Tibial nerve (tissue), 4 donors: ENCODE measurements at regions not wholly inside any gene's neighbourhood (a gene's known extent, or its start where the extent isn't known, plus 50 kb on each side); places are given as distances from the start of the nearest gene placed in this dataset. TPM values are rescaled to one million over a fixed set of nuclear protein-coding genes. Genes with fewer than 3 reads are reported as not detected.

Experiments
- DNase-seq, 2 donors: peaks; one replicate each; pipeline ENCODE4 v3.0.0-alpha.2; 2019; ENCODE audit warnings: low spot score in 2 of 2
- H3K27ac ChIP-seq, 4 donors: fragments of 200-600 bp; sonication (generic) in 3 of 4; one replicate each; pipeline ENCODE4 v1.5.1; 2017 to 2019; ENCODE audit warnings: mild to moderate bottlenecking in 1 of 4
- H3K27me3 ChIP-seq, 2 donors: fragments of 200-600 bp; sonication (generic) in 1 of 2; one replicate each; pipeline versions ENCODE4 v1.5.1 to v1.6.0; 2017 to 2019
- H3K36me3 ChIP-seq, 3 donors: fragments of 200-600 bp; sonication (generic); one replicate each; pipeline ENCODE4 v1.5.1; 2018 to 2019
- H3K4me1 ChIP-seq, 4 donors: fragments of 200-600 bp; sonication (generic) in 3 of 4; one replicate each; pipeline ENCODE4 v1.5.1; 2017 to 2019
- H3K4me3 ChIP-seq, 4 donors: fragments of 200-600 bp; sonication (generic) in 3 of 4; one replicate each; pipeline ENCODE4 v1.5.1; 2017 to 2019; ENCODE audit warnings: mild to moderate bottlenecking in 1 of 4, moderate library complexity in 1 of 4
- H3K9me3 ChIP-seq, 4 donors: fragments of 200-600 bp; sonication (generic) in 3 of 4; one replicate each; pipeline ENCODE4 v1.5.1; 2017 to 2019
- EP300 ChIP-seq, 2 donors: sonication (generic); formaldehyde crosslinking; IDR thresholded peaks; one replicate each; pipeline ENCODE4 v1.6.1; 2017; ENCODE audit warnings: antibody characterized with exemption in 2 of 2, mild to moderate bottlenecking in 1 of 2
- POLR2A ChIP-seq, 2 donors: fragments of 450-650 bp; IDR thresholded peaks; one replicate each; pipeline ENCODE4 v1.6.1; 2017; ENCODE audit warnings: antibody characterized with exemption in 2 of 2, mild to moderate bottlenecking in 2 of 2, moderate library complexity in 2 of 2
- WGBS, 2 donors: methylation state at CpG; one replicate each; pipeline ENCODE4 v1.1.5; 2018; 5-methylcytosine and 5-hydroxymethylcytosine counted together
- small RNA-seq: library from RNA; depleted of rRNA; stranded (forward); fragments of <200 nt; gene quantifications from one replicate; pipeline ENCODE3, GENCODE V24; 2016
- TF ChIP-seq, protein P1 (sequence below), 5 experiments: fragments of 200-600 bp in 3 of 5; fragments of 450-650 bp in 2 of 5; sonication (generic) in 3 of 5; IDR thresholded peaks; one replicate each; pipeline ENCODE4 v1.5.1; 2016 to 2019; ENCODE audit warnings: antibody characterized with exemption in 5 of 5, mild to moderate bottlenecking in 3 of 5, moderate library complexity in 2 of 5

DNA sequence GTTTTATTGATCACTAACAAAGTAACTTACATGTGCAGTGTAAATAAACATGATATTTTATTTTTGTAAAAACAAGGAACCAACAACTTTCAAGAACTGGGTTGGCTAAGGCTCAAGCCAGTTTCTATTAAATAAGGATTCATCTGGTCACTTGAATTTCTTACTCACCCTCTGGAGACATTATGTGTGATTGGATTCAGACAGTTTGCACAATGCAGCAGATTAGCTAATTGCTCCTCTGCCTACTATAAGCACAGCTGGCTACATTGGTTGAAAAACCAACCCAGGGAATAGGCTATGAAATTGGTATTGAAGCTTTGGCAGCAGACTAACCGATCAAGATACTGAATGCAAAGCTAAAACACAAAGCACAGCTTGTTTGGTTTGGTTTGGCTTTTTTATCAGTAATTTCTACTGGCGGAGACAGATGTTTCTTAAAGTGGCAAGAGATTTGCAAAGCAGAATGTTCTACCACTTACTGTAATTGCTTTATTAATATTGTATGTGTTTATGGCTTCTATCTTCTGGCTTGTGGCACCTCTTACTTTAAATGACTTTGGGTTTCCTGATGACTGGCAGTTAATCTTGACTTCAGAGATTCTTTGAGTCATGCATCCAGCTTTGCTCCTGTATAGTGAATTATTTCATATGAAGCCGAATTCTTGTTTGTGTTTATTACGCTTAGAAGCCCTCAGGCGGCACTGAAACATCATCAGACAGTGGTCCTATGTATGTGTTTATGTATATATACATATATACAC is 231.5 kb downstream of the MPDZ start:
- WGBS, 2 donors, result 77 to 78% methylated on average over 5 of the region's 5 CpGs
- no peak overlapping the region for H3K4me3 ChIP-seq
- H3K36me3 ChIP-seq, result no peaks in the 10 kb centered on the region
- no peak overlapping the region for H3K27ac ChIP-seq
- H3K4me1 ChIP-seq, result no peaks in the 10 kb centered on the region
- no peak for DNase-seq
- no peaks in the 10 kb centered on the region for H3K9me3 ChIP-seq
- TF ChIP-seq POLR2A (IDR thresholded peaks at IDR 0.05) (no peak), EP300 (IDR thresholded peaks at IDR 0.05) (no peak)
- TF ChIP-seq, protein P1, sequence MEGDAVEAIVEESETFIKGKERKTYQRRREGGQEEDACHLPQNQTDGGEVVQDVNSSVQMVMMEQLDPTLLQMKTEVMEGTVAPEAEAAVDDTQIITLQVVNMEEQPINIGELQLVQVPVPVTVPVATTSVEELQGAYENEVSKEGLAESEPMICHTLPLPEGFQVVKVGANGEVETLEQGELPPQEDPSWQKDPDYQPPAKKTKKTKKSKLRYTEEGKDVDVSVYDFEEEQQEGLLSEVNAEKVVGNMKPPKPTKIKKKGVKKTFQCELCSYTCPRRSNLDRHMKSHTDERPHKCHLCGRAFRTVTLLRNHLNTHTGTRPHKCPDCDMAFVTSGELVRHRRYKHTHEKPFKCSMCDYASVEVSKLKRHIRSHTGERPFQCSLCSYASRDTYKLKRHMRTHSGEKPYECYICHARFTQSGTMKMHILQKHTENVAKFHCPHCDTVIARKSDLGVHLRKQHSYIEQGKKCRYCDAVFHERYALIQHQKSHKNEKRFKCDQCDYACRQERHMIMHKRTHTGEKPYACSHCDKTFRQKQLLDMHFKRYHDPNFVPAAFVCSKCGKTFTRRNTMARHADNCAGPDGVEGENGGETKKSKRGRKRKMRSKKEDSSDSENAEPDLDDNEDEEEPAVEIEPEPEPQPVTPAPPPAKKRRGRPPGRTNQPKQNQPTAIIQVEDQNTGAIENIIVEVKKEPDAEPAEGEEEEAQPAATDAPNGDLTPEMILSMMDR (IDR thresholded peaks at IDR 0.05), result no peak
- H3K27me3 ChIP-seq, result no peaks in the 10 kb centered on the region

DNA sequence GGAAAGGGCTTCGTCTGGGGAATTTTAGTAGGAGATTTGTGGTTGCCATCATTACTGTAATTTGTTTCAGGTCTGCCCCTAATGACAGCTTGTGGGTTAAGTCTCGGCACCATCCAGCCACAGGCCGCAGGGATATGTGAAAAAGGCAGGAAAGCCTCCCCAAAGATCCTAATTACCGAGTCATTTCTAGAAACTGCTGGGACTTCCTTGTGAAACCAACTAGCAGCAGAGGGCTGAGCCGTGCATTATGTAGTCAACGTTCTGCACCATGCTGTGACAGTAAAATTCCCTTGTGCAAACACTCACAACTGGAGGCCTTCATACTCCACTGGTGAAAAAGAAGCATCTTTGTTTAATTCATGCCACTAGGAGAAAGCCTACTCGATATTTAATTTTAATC is 230.3 kb downstream of the MPDZ start:
- no peaks in the 10 kb centered on the region for H3K27me3 ChIP-seq
- WGBS, 2 donors, result 48 to 52% methylated on average over 7 of the region's 7 CpGs
- H3K9me3 ChIP-seq, result no peaks in the 10 kb centered on the region
- no peaks in the 10 kb centered on the region for H3K4me1 ChIP-seq
- no peaks in the 10 kb centered on the region for H3K36me3 ChIP-seq
- no peak for DNase-seq
- TF ChIP-seq POLR2A (IDR thresholded peaks at IDR 0.05), result no peak
- no peak for TF ChIP-seq EP300 (IDR thresholded peaks at IDR 0.05)
- TF ChIP-seq, protein P1 (IDR thresholded peaks at IDR 0.05), result no peak
- H3K4me3 ChIP-seq, result no peak overlapping the region
- no peak overlapping the region for H3K27ac ChIP-seq

DNA sequence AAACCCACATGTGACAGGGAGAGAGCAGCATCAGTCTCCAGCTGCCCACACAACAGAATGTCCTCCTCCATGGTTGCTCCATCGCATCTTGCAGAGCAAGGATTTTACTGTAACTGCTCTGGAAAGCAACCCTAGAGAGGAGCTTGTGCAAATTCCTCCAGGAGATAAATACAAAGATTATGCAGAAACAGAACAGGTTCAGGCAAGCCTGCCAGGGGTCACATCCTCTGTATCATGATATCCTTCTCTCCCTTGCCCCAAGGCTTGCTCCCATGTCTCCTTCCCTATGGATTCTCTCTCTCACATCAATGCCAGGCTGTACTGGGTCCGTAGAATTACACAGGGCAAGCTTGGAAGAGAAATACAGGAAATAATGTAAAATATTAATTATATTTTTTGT is 226.0 kb downstream of the MPDZ start:
- Histone ChIP-seq H3K4me3 (no peak overlapping the region), H3K36me3 (no peaks in the 10 kb centered on the region), H3K27ac (no peak overlapping the region), H3K27me3 (no peaks in the 10 kb centered on the region), H3K9me3 (no peaks in the 10 kb centered on the region), H3K4me1 (no peaks in the 10 kb centered on the region)
- DNase-seq, result no peak
- WGBS, 2 donors, result 46 to 50% methylated on average over 2 of the region's 2 CpGs
- TF ChIP-seq EP300 (IDR thresholded peaks at IDR 0.05), result no peak
- TF ChIP-seq POLR2A (IDR thresholded peaks at IDR 0.05), result no peak
- TF ChIP-seq, protein P1 (IDR thresholded peaks at IDR 0.05), result no peak

DNA sequence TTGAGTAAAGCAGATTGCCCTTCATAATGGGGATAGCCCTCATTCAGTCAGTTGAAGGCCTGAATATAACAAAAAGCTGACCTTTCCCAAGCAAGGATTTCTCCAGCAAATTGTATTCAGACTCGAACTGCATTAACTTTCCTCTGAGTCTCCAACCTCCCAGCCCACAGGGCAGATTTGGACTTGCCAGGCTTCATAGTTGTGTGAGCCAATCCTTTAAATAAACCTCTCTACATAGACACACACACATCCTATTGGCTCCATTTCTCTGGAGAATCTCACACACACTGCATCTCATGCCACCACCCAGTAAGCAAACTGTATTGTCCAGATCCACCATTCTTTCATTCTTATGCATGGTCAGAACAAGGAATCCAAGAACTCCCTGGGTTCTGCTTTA is 225.1 kb downstream of the MPDZ start:
- TF ChIP-seq EP300 (IDR thresholded peaks at IDR 0.05) (no peak), POLR2A (IDR thresholded peaks at IDR 0.05) (no peak)
- TF ChIP-seq, protein P1 (IDR thresholded peaks at IDR 0.05), result no peak
- WGBS, 2 donors, result 52 to 88% methylated on average over 1 of the region's 1 CpG
- H3K4me3 ChIP-seq, result no peak overlapping the region
- no peaks in the 10 kb centered on the region for H3K4me1 ChIP-seq
- no peak overlapping the region for H3K27ac ChIP-seq
- H3K36me3 ChIP-seq, result no peaks in the 10 kb centered on the region
- no peaks in the 10 kb centered on the region for H3K9me3 ChIP-seq
- DNase-seq, result no peak
- H3K27me3 ChIP-seq, result no peaks in the 10 kb centered on the region

Small RNAs in the stretch of these regions (small RNA-seq; reads per million reads assigned to genes)
- not detected for gene RF00019
